ENCODE measurements at regions not wholly inside any gene's neighbourhood (a gene's known extent, or its start where the extent isn't known, plus 50 kb on each side); places are given as distances from the start of the nearest gene placed in this dataset.

DNA sequence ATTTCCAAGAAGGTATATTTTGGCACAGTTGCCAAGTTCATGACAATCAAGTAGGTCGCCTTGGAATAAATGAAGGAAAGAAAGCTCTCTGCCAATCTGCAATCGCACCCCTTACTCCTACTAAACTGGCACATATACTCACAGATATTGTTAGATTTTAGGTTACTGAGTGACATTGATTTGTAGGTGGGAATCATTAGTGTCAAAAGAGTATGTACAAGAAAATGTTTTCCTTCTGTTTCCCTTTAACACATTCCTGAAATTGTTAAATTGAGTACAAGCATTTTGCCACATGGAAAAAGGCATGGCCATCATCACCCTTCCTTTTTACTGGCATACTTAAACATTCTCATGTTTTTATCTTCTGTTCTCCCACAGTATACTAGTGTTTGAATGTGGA, 2868.3 kb upstream of the PCDH20 start:
- DNase-seq (ENCODE audit: low spot score), result no peak
- CTCF ChIA-PET, result no interaction called here

DNA sequence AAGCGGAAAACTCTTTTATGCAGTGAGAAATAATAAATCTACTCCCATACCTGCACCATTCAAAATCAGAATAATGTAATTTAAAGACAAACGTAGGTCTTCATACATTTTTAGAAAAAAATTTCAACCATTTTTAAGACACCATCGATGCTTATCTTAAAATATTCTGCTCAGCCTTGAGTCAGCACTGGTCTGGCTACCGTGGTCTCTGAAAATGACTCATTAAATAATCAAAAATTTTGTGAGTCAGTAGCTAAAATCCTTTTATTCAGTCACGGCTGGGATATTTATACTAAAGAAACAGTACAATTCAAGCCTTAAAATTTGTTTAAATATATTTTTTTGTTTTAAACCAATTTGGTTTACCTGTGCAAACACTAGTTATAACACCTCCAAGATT, 2862.8 kb upstream of the PCDH20 start:
- TF ChIP-seq IRF2 (CRISPR knock-in tag; IDR thresholded peaks at IDR 0.05; ENCODE audit: borderline replicate concordance, low read depth) (no peak), ZNF416 (CRISPR knock-in tag; IDR thresholded peaks at IDR 0.05) (no peak), CREM (CRISPR knock-in tag; IDR thresholded peaks at IDR 0.05) (no peak), NFE2L1 (CRISPR knock-in tag; IDR thresholded peaks at IDR 0.05) (no peak), NR1H2 (CRISPR knock-in tag; IDR thresholded peaks at IDR 0.05) (no peak), NR2C2 (CRISPR knock-in tag; IDR thresholded peaks at IDR 0.05) (no peak), FOXJ3 (CRISPR knock-in tag; IDR thresholded peaks at IDR 0.05; ENCODE audit: borderline replicate concordance) (no peak), RORB (CRISPR knock-in tag; IDR thresholded peaks at IDR 0.05) (no peak), FOXK1 (CRISPR knock-in tag; IDR thresholded peaks at IDR 0.05) (no peak), ZBTB21 (CRISPR knock-in tag; IDR thresholded peaks at IDR 0.05; ENCODE audit: borderline replicate concordance) (no peak)
- TF ChIP-seq, protein P1, sequence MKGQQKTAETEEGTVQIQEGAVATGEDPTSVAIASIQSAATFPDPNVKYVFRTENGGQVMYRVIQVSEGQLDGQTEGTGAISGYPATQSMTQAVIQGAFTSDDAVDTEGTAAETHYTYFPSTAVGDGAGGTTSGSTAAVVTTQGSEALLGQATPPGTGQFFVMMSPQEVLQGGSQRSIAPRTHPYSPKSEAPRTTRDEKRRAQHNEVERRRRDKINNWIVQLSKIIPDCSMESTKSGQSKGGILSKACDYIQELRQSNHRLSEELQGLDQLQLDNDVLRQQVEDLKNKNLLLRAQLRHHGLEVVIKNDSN (CRISPR knock-in tag; IDR thresholded peaks at IDR 0.05), result no peak
- TF ChIP-seq, protein P2, sequence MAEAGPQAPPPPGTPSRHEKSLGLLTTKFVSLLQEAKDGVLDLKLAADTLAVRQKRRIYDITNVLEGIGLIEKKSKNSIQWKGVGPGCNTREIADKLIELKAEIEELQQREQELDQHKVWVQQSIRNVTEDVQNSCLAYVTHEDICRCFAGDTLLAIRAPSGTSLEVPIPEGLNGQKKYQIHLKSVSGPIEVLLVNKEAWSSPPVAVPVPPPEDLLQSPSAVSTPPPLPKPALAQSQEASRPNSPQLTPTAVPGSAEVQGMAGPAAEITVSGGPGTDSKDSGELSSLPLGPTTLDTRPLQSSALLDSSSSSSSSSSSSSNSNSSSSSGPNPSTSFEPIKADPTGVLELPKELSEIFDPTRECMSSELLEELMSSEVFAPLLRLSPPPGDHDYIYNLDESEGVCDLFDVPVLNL (CRISPR knock-in tag; IDR thresholded peaks at IDR 0.05; ENCODE audit: borderline replicate concordance, low read depth), result no peak
- TF ChIP-seq, protein P3, sequence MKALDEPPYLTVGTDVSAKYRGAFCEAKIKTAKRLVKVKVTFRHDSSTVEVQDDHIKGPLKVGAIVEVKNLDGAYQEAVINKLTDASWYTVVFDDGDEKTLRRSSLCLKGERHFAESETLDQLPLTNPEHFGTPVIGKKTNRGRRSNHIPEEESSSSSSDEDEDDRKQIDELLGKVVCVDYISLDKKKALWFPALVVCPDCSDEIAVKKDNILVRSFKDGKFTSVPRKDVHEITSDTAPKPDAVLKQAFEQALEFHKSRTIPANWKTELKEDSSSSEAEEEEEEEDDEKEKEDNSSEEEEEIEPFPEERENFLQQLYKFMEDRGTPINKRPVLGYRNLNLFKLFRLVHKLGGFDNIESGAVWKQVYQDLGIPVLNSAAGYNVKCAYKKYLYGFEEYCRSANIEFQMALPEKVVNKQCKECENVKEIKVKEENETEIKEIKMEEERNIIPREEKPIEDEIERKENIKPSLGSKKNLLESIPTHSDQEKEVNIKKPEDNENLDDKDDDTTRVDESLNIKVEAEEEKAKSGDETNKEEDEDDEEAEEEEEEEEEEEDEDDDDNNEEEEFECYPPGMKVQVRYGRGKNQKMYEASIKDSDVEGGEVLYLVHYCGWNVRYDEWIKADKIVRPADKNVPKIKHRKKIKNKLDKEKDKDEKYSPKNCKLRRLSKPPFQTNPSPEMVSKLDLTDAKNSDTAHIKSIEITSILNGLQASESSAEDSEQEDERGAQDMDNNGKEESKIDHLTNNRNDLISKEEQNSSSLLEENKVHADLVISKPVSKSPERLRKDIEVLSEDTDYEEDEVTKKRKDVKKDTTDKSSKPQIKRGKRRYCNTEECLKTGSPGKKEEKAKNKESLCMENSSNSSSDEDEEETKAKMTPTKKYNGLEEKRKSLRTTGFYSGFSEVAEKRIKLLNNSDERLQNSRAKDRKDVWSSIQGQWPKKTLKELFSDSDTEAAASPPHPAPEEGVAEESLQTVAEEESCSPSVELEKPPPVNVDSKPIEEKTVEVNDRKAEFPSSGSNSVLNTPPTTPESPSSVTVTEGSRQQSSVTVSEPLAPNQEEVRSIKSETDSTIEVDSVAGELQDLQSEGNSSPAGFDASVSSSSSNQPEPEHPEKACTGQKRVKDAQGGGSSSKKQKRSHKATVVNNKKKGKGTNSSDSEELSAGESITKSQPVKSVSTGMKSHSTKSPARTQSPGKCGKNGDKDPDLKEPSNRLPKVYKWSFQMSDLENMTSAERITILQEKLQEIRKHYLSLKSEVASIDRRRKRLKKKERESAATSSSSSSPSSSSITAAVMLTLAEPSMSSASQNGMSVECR (CRISPR knock-in tag; IDR thresholded peaks at IDR 0.05; ENCODE audit: borderline replicate concordance), result no peak
- TF ChIP-seq, protein P4, sequence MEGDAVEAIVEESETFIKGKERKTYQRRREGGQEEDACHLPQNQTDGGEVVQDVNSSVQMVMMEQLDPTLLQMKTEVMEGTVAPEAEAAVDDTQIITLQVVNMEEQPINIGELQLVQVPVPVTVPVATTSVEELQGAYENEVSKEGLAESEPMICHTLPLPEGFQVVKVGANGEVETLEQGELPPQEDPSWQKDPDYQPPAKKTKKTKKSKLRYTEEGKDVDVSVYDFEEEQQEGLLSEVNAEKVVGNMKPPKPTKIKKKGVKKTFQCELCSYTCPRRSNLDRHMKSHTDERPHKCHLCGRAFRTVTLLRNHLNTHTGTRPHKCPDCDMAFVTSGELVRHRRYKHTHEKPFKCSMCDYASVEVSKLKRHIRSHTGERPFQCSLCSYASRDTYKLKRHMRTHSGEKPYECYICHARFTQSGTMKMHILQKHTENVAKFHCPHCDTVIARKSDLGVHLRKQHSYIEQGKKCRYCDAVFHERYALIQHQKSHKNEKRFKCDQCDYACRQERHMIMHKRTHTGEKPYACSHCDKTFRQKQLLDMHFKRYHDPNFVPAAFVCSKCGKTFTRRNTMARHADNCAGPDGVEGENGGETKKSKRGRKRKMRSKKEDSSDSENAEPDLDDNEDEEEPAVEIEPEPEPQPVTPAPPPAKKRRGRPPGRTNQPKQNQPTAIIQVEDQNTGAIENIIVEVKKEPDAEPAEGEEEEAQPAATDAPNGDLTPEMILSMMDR (IDR thresholded peaks at IDR 0.05), result no peak
- TF ChIP-seq, protein P5, sequence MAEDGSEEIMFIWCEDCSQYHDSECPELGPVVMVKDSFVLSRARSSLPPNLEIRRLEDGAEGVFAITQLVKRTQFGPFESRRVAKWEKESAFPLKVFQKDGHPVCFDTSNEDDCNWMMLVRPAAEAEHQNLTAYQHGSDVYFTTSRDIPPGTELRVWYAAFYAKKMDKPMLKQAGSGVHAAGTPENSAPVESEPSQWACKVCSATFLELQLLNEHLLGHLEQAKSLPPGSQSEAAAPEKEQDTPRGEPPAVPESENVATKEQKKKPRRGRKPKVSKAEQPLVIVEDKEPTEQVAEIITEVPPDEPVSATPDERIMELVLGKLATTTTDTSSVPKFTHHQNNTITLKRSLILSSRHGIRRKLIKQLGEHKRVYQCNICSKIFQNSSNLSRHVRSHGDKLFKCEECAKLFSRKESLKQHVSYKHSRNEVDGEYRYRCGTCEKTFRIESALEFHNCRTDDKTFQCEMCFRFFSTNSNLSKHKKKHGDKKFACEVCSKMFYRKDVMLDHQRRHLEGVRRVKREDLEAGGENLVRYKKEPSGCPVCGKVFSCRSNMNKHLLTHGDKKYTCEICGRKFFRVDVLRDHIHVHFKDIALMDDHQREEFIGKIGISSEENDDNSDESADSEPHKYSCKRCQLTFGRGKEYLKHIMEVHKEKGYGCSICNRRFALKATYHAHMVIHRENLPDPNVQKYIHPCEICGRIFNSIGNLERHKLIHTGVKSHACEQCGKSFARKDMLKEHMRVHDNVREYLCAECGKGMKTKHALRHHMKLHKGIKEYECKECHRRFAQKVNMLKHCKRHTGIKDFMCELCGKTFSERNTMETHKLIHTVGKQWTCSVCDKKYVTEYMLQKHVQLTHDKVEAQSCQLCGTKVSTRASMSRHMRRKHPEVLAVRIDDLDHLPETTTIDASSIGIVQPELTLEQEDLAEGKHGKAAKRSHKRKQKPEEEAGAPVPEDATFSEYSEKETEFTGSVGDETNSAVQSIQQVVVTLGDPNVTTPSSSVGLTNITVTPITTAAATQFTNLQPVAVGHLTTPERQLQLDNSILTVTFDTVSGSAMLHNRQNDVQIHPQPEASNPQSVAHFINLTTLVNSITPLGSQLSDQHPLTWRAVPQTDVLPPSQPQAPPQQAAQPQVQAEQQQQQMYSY (CRISPR knock-in tag; IDR thresholded peaks at IDR 0.05), result no peak
- peaks cover 9% of the 10 kb centered on the region for H3K36me3 Mint-ChIP-seq
- H3K4me1 Mint-ChIP-seq, result peaks cover 4% of the 10 kb centered on the region
- no peaks in the 10 kb centered on the region for H3K27me3 Mint-ChIP-seq (ENCODE audit: low read depth)
- ATAC-seq, result no peak
- no peak overlapping the region for H3K4me3 Mint-ChIP-seq
- H3K27ac Mint-ChIP-seq, result no peak overlapping the region
- no peak for DNase-seq (ENCODE audit: low spot score)
- ChIA-PET POLR2A (no interaction called here), CTCF (no interaction called here)
- peaks cover 22% of the 10 kb centered on the region for H3K9me3 Mint-ChIP-seq

More for the DNA sequence above, 2868.3 kb upstream of the PCDH20 start:
- Mint-ChIP-seq H3K27me3 (ENCODE audit: low read depth) (no peaks in the 10 kb centered on the region), H3K4me3 (no peak overlapping the region), H3K36me3 (no peaks in the 10 kb centered on the region), H3K9me3 (peaks cover 11% of the 10 kb centered on the region), H3K4me1 (peaks cover 4% of the 10 kb centered on the region), H3K27ac (no peak overlapping the region)
- TF ChIP-seq, protein P6, sequence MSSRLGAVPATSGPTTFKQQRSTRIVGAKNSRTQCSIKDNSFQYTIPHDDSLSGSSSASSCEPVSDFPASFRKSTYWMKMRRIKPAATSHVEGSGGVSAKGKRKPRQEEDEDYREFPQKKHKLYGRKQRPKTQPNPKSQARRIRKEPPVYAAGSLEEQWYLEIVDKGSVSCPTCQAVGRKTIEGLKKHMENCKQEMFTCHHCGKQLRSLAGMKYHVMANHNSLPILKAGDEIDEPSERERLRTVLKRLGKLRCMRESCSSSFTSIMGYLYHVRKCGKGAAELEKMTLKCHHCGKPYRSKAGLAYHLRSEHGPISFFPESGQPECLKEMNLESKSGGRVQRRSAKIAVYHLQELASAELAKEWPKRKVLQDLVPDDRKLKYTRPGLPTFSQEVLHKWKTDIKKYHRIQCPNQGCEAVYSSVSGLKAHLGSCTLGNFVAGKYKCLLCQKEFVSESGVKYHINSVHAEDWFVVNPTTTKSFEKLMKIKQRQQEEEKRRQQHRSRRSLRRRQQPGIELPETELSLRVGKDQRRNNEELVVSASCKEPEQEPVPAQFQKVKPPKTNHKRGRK (CRISPR knock-in tag; IDR thresholded peaks at IDR 0.05; ENCODE audit: borderline replicate concordance), result no peak
- TF ChIP-seq ESRRA (CRISPR knock-in tag; IDR thresholded peaks at IDR 0.05; ENCODE audit: borderline replicate concordance), result no peak
- TF ChIP-seq, protein P7, sequence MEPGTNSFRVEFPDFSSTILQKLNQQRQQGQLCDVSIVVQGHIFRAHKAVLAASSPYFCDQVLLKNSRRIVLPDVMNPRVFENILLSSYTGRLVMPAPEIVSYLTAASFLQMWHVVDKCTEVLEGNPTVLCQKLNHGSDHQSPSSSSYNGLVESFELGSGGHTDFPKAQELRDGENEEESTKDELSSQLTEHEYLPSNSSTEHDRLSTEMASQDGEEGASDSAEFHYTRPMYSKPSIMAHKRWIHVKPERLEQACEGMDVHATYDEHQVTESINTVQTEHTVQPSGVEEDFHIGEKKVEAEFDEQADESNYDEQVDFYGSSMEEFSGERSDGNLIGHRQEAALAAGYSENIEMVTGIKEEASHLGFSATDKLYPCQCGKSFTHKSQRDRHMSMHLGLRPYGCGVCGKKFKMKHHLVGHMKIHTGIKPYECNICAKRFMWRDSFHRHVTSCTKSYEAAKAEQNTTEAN (CRISPR knock-in tag; IDR thresholded peaks at IDR 0.05), result no peak
- no peak for ATAC-seq
- POLR2A ChIA-PET, result no interaction called here
